ENCODE measurements at regions not wholly inside any gene's neighbourhood (a gene's known extent, or its start where the extent isn't known, plus 50 kb on each side); places are given as distances from the start of the nearest gene placed in this dataset.

DNA sequence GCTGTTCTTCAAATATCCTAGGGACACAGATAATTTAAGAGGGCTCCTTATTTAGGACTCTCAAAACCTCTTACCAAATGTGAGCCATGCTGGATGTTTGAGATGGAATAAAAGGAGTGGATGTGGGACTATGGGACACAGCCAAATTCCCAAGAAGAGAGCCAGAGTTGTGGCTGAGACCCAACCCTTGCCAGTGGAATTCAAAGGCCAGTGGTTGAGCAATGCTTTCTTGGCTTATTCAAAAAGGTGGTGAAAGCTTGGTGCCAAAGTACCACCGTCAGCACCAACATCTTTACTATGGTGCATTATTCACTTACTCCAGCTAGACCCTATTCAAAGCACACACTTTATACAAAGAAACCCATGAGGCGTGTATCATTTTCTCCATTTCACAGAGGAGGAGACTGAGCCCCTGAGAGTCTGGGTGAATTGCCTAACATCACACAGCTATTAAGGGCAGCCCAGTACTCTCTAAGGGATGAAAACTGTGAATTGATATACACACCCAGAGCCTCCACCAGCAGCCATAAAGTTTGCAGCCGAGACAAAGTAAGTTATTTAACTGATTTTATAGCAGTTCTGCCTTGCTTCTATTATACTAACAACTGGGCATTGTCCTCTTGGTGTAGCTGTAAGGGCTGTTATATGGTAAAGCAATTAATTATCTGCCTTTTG is 391.7 kb downstream of the ACTL7B start:
- TF ChIP-seq, protein P1, sequence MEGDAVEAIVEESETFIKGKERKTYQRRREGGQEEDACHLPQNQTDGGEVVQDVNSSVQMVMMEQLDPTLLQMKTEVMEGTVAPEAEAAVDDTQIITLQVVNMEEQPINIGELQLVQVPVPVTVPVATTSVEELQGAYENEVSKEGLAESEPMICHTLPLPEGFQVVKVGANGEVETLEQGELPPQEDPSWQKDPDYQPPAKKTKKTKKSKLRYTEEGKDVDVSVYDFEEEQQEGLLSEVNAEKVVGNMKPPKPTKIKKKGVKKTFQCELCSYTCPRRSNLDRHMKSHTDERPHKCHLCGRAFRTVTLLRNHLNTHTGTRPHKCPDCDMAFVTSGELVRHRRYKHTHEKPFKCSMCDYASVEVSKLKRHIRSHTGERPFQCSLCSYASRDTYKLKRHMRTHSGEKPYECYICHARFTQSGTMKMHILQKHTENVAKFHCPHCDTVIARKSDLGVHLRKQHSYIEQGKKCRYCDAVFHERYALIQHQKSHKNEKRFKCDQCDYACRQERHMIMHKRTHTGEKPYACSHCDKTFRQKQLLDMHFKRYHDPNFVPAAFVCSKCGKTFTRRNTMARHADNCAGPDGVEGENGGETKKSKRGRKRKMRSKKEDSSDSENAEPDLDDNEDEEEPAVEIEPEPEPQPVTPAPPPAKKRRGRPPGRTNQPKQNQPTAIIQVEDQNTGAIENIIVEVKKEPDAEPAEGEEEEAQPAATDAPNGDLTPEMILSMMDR (IDR thresholded peaks at IDR 0.05; ENCODE audit: borderline replicate concordance, insufficient read depth, low read depth, low read length), result no peak
- no peak overlapping the region for H3K4me3 ChIP-seq (ENCODE audit: low read depth, low read length)

DNA sequence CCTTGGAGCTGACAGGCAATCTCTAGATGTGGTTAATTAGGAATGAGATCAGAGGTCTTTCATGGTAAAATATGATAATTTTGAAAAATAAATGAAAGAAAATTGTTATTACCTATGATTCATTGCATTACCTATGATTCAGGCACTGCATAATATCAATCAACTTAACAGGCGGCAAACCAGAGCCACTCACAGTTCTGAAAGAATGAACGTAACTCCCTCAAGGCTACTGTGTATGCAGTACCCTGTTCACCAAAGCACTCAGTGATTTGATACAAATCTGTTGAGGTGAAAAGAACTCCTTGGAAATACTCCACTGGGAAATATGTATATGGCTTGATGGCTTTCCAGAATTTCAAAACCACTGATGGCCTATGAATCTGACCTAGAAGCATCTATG is 398.9 kb downstream of the ACTL7B start:
- TF ChIP-seq, protein P1 (IDR thresholded peaks at IDR 0.05; ENCODE audit: borderline replicate concordance, insufficient read depth, low read depth, low read length), result no peak
- no peak overlapping the region for H3K4me3 ChIP-seq (ENCODE audit: low read depth, low read length)

DNA sequence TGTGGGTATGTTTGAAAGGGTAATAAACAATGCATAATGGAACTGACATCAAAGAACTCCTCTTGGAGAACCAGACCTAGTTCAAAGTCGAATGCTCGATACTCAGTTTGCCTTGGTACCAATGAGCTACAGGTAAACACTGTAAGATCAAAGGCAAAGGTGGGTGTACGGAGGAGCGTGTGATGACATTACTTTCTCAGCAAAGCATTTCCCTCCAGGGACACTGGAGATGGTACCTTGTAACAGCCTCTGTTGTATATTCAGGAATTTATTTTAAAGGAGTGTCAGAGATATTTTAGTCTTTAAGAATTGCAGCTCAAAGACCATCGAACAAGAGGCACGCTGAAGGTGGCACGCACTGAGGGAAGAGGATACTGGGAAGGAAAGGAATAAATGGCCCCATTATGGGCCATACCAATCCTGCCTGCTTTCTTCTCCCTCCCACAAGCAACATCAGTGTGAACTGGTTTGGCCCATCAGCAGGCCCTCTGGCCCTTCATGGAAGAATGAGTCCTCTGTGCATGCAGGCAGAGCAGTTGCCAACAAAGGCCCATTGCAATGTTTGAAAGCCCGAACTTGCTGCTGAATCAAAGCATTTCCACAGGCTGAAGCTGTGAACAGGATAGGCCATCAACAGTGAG is 410.2 kb downstream of the ACTL7B start:
- no peak overlapping the region for H3K4me3 ChIP-seq (ENCODE audit: low read depth, low read length)
- TF ChIP-seq, protein P1 (IDR thresholded peaks at IDR 0.05; ENCODE audit: borderline replicate concordance, insufficient read depth, low read depth, low read length), result no peak

DNA sequence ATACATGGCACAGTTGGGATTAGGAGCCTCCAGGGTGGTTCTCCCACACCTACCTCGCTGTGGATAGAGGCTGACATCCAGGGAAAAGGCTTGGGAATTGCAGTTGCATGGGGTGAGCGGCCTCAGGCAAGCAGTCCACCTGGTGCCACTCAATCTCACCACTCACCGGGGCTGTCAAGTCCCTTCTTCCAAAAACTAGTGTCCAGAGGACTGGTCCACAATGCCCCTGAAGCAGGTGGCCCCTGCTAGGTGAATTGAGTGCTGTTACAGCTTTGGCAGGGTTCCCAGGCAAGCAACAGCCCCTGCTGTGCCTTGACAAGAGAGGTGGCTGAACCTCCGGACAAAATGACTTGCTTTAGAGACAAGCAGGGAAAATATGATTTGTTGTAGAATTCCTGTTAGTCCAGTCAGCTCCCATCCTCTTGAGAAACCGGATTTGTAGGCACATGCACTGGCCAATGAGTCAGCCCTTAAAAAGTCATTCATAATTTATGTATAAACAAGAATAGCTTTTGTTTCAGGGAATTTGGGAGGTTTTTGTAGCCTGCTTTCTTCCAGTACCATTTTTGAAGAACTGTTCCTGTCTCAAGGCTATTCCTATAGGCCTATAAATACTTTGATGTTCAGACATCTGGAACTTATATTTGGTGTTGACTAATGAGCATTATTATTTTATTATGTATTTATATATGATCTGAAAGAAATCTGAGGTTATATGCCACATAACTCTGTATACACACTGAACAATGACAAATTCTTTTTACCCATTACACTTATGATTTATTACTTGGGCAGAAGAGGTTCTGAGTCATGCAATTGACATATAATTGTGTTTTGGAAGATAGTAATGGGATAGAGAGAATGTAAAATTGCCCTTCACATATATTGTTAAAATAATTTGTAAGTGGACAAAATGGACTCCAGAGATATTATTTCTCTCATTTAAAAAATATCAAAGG is 411.1 kb downstream of the ACTL7B start:
- H3K4me3 ChIP-seq (ENCODE audit: low read depth, low read length), result no peak overlapping the region
- TF ChIP-seq, protein P1 (IDR thresholded peaks at IDR 0.05; ENCODE audit: borderline replicate concordance, insufficient read depth, low read depth, low read length), result no peak

DNA sequence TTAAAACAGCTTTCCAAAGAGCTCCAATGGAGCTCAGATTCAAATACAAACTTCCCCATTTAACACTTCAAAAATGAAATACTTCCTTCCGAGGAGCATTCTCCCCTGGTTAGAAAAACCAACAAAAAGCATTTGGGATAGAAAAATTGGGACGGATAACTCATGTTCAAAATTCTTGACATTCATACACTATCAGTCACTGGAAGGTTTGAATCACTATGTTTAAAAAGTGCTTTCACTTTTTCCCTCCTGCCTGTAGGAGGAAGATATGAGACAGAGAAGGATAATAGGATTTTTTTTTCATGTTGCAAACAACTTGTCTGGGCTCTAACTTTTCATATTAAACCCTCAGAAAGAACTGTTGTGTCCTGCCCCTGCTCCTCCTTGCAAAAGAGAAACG is 412.0 kb downstream of the ACTL7B start:
- no peak overlapping the region for H3K4me3 ChIP-seq (ENCODE audit: low read depth, low read length)
- TF ChIP-seq, protein P1 (IDR thresholded peaks at IDR 0.05; ENCODE audit: borderline replicate concordance, insufficient read depth, low read depth, low read length), result no peak

DNA sequence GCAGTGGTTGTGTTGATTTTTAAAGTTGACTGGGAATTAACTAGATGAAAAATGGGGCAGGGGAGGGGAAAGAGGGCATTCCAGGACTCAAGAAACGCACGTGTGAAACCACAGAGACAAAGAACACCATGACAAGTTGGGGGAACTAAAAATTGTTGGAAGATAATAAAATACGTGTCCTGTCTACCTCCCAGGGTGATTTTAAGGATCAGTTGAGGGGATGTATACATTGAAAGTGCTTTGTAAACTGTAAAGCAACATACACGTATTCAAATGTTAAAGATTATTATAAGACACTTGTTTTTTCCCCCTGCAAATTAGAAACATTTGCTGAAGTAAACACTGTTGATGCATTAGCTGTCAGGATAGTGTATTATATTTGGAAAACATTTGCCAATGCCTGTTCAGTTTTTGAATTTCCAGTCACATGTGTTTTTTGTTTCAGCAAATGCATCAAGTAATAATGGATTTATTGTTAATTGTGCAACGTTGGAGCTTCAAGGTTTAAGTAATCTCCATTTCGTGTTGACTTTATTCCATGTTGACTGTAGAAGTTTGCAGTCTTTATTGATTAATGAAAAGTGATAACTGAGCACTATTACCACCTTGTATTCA is 412.7 kb downstream of the ACTL7B start:
- H3K4me3 ChIP-seq (ENCODE audit: low read depth, low read length), result no peak overlapping the region
- TF ChIP-seq, protein P1 (IDR thresholded peaks at IDR 0.05; ENCODE audit: borderline replicate concordance, insufficient read depth, low read depth, low read length), result no peak

Data from GM12875 (cell line).